ENCODE measurements at regions not wholly inside any gene's neighbourhood (a gene's known extent, or its start where the extent isn't known, plus 50 kb on each side); places are given as distances from the start of the nearest gene placed in this dataset.

- Histone ChIP-seq H3K4me1 (ENCODE audit: control insufficient read depth in 4 of 4, insufficient read depth in 4 of 4, low read length in 3 of 4) (no peaks in the 10 kb centered on the region), H3K36me3 (ENCODE audit: control insufficient read depth in 4 of 4, insufficient read depth in 3 of 4, low read depth in 1 of 4, low read length in 3 of 4) (no peaks in the 10 kb centered on the region), H3K27ac (ENCODE audit: low read depth in 1 of 2, low read length in 2 of 2) (no peak overlapping the region), H3K27me3 (ENCODE audit: control insufficient read depth in 4 of 4, insufficient read depth in 4 of 4, low read length in 3 of 4) (no peaks in the 10 kb centered on the region), H3K4me3 (ENCODE audit: low read depth in 1 of 3, low read length in 3 of 3) (no peak overlapping the region), H3K9me3 (ENCODE audit: control insufficient read depth in 4 of 4, low read length in 3 of 4) (no peaks in the 10 kb centered on the region), H3K9ac (ENCODE audit: low read depth in 1 of 2, low read length in 2 of 2) (no peak overlapping the region)
- no peak for DNase-seq (ENCODE audit: low spot score)
- WGBS = 45% methylated on average over 4 of the region's 4 CpGs
- no peak for TF ChIP-seq FOXA1 (IDR thresholded peaks at IDR 0.05)
Measured at GRCh38 chr13:69485991-69486592, 621.5 kb upstream of the ATXN8OS start.

- no peaks in the 10 kb centered on the region for H3K4me1 ChIP-seq (ENCODE audit: control insufficient read depth in 4 of 4, insufficient read depth in 4 of 4, low read length in 3 of 4)
- no peak for DNase-seq (ENCODE audit: low spot score)
- TF ChIP-seq HNF4G (IDR thresholded peaks at IDR 0.05) (no peak), CTCF (IDR thresholded peaks at IDR 0.05; ENCODE audit: low read depth, low read length, missing input control) (no peak), FOXA2 (IDR thresholded peaks at IDR 0.05) (no peak), EGR1 (IDR thresholded peaks at IDR 0.05; ENCODE audit: low read depth in 2 of 2) (no peak), JUND (IDR thresholded peaks at IDR 0.05) (no peak)
Measured at GRCh38 chr13:69477451-69477850, 630.2 kb upstream of the ATXN8OS start.

GRCh38 chr13:69474011-69474685 lies 633.5 kb upstream of the ATXN8OS start:
- Histone ChIP-seq H3K4me3 (ENCODE audit: low read depth in 1 of 3, low read length in 3 of 3) (no peak overlapping the region), H3K36me3 (ENCODE audit: control insufficient read depth in 4 of 4, insufficient read depth in 3 of 4, low read depth in 1 of 4, low read length in 3 of 4) (no peaks in the 10 kb centered on the region), H3K4me1 (ENCODE audit: control insufficient read depth in 4 of 4, insufficient read depth in 4 of 4, low read length in 3 of 4) (peaks cover 0 to under 1% (median 0%) of the 10 kb centered on the region in 4 donors), H3K9me3 (ENCODE audit: control insufficient read depth in 4 of 4, low read length in 3 of 4) (no peaks in the 10 kb centered on the region), H3K27ac (ENCODE audit: low read depth in 1 of 2, low read length in 2 of 2) (no peak overlapping the region), H3K9ac (ENCODE audit: low read depth in 1 of 2, low read length in 2 of 2) (no peak overlapping the region), H3K27me3 (ENCODE audit: control insufficient read depth in 4 of 4, insufficient read depth in 4 of 4, low read length in 3 of 4) (no peaks in the 10 kb centered on the region)
- DNase-seq (ENCODE audit: low spot score) = no peak
- 80% methylated on average over 2 of the region's 2 CpGs for WGBS
- TF ChIP-seq RXRA (IDR thresholded peaks at IDR 0.05) (no peak), MAX (IDR thresholded peaks at IDR 0.05) (no peak), HNF4G (IDR thresholded peaks at IDR 0.05) (no peak)

More at GRCh38 chr13:69477451-69477850, 630.2 kb upstream of the ATXN8OS start:
- Histone ChIP-seq H3K27ac (ENCODE audit: low read depth in 1 of 2, low read length in 2 of 2) (no peak overlapping the region), H3K36me3 (ENCODE audit: control insufficient read depth in 4 of 4, insufficient read depth in 3 of 4, low read depth in 1 of 4, low read length in 3 of 4) (no peaks in the 10 kb centered on the region), H3K9ac (ENCODE audit: low read depth in 1 of 2, low read length in 2 of 2) (no peak overlapping the region), H3K27me3 (ENCODE audit: control insufficient read depth in 4 of 4, insufficient read depth in 4 of 4, low read length in 3 of 4) (no peaks in the 10 kb centered on the region), H3K4me3 (ENCODE audit: low read depth in 1 of 3, low read length in 3 of 3) (no peak overlapping the region), H3K9me3 (ENCODE audit: control insufficient read depth in 4 of 4, low read length in 3 of 4) (no peaks in the 10 kb centered on the region)

- DNase-seq (ENCODE audit: low spot score) = no peak
- TF ChIP-seq EGR1 (IDR thresholded peaks at IDR 0.05; ENCODE audit: low read depth in 2 of 2) (no peak), HNF4A (conservative IDR thresholded peaks at IDR 0.05) (peak; percentile 26 to 54)
- H3K9me3 ChIP-seq (ENCODE audit: control insufficient read depth in 4 of 4, low read length in 3 of 4) = no peaks in the 10 kb centered on the region
- H3K9ac ChIP-seq (ENCODE audit: low read depth in 1 of 2, low read length in 2 of 2) = no peak overlapping the region
- no peak overlapping the region for H3K27ac ChIP-seq (ENCODE audit: low read depth in 1 of 2, low read length in 2 of 2)
- no peak overlapping the region for H3K4me3 ChIP-seq (ENCODE audit: low read depth in 1 of 3, low read length in 3 of 3)
- no peaks in the 10 kb centered on the region for H3K36me3 ChIP-seq (ENCODE audit: control insufficient read depth in 4 of 4, insufficient read depth in 3 of 4, low read depth in 1 of 4, low read length in 3 of 4)
- H3K27me3 ChIP-seq (ENCODE audit: control insufficient read depth in 4 of 4, insufficient read depth in 4 of 4, low read length in 3 of 4) = no peaks in the 10 kb centered on the region
- 35% methylated on average over 2 of the region's 2 CpGs for WGBS
- peaks cover 0 to 5% (median 2%) of the 10 kb centered on the region in 4 donors for H3K4me1 ChIP-seq (ENCODE audit: control insufficient read depth in 4 of 4, insufficient read depth in 4 of 4, low read length in 3 of 4)
Measured at GRCh38 chr13:69468624-69469023, 639.0 kb upstream of the ATXN8OS start.
